WTC11 (cell line): ENCODE measurements at regions not wholly inside any gene's neighbourhood (a gene's known extent, or its start where the extent isn't known, plus 50 kb on each side); places are given as distances from the start of the nearest gene placed in this dataset.

Experiments
- ATAC-seq: fragments of 200-7000 bp; cut with Tn5 transposase; 2 replicates; pipeline ENCODE4 v1.10.0; 2021; ENCODE audit warnings: mild to moderate bottlenecking, moderate library complexity
- CTCF ChIA-PET: fragments of 300-600 bp; sonication (Branson Sonifier 250); formaldehyde crosslinking; loops from one replicate; lab custom pipeline; 2021; ENCODE audit warnings: antibody characterized with exemption; lab: Charles Lee
- POLR2A ChIA-PET: fragments of 350-600 bp; sonication (Branson Sonifier 250); formaldehyde crosslinking; loops from one replicate; lab custom pipeline; 2021; ENCODE audit warnings: antibody characterized with exemption; lab: Charles Lee
- DNase-seq: peaks from one replicate; pipeline ENCODE4 v3.0.0; 2021; ENCODE audit warnings: low spot score
- H3K27ac Mint-ChIP-seq: 2 replicates; pipeline ENCODE4 v1.8.0; 2021; ENCODE audit warnings: mixed read lengths
- H3K27me3 Mint-ChIP-seq: 2 replicates; pipeline ENCODE4 v1.8.0; 2021; ENCODE audit warnings: low read depth, mild to moderate bottlenecking, moderate library complexity, mixed read lengths
- H3K36me3 Mint-ChIP-seq: 2 replicates; pipeline ENCODE4 v1.8.0; 2021; ENCODE audit warnings: mixed read lengths
- H3K4me1 Mint-ChIP-seq: 2 replicates; pipeline ENCODE4 v1.8.0; 2022; ENCODE audit warnings: mixed read lengths
- H3K4me3 Mint-ChIP-seq: 2 replicates; pipeline ENCODE4 v1.8.0; 2021; ENCODE audit warnings: mild to moderate bottlenecking, moderate library complexity, mixed read lengths
- H3K9me3 Mint-ChIP-seq: 2 replicates; pipeline ENCODE4 v1.8.0; 2021; ENCODE audit warnings: mixed read lengths
- ELF4 ChIP-seq: sonication (generic); formaldehyde crosslinking; IDR thresholded peaks from 2 replicates; pipeline ENCODE4 v1.8.1; 2022; ENCODE audit warnings: low read depth, mild to moderate bottlenecking, moderate library complexity, missing genetic modification reagents
- EMX1 ChIP-seq: fragments of 250-450 bp; sonication (Bioruptor Pico); IDR thresholded peaks from 2 replicates; pipeline ENCODE4 v1.8.0; 2021; ENCODE audit warnings: mild to moderate bottlenecking
- GRHL2 ChIP-seq: fragments of 250-450 bp; sonication (Bioruptor Pico); IDR thresholded peaks from 2 replicates; pipeline ENCODE4 v1.8.0; 2022; ENCODE audit warnings: mild to moderate bottlenecking, moderate library complexity; ENCODE audit not compliant: insufficient replicate concordance, severe bottlenecking
- JAZF1 ChIP-seq: fragments of 250-450 bp; sonication (Bioruptor Pico); IDR thresholded peaks from 2 replicates; pipeline ENCODE4 v1.9.0; 2021; ENCODE audit warnings: moderate library complexity, mild to moderate bottlenecking, inconsistent platforms
- MXD4 ChIP-seq: fragments of 250-450 bp; sonication (Bioruptor Pico); IDR thresholded peaks from 2 replicates; pipeline ENCODE4 v1.8.0; 2021; ENCODE audit warnings: mild to moderate bottlenecking, moderate library complexity, borderline replicate concordance
- NFE2L1 ChIP-seq: sonication (generic); formaldehyde crosslinking; IDR thresholded peaks from 2 replicates; pipeline ENCODE4 v1.8.1; 2023; ENCODE audit warnings: missing genetic modification reagents
- PRRX2 ChIP-seq: fragments of 250-450 bp; sonication (Bioruptor Pico); IDR thresholded peaks from 2 replicates; pipeline ENCODE4 v1.8.0; 2021; ENCODE audit warnings: mild to moderate bottlenecking
- RELA ChIP-seq: sonication (generic); formaldehyde crosslinking; IDR thresholded peaks from 2 replicates; pipeline ENCODE4 v1.8.1; 2022; ENCODE audit warnings: missing genetic modification reagents, mild to moderate bottlenecking, borderline replicate concordance
- RORB ChIP-seq: fragments of 250-450 bp; sonication (Bioruptor Pico); IDR thresholded peaks from 2 replicates; pipeline ENCODE4 v1.9.0; 2021; ENCODE audit warnings: mild to moderate bottlenecking
- SMAD3 ChIP-seq: sonication (generic); formaldehyde crosslinking; IDR thresholded peaks from 2 replicates; pipeline ENCODE4 v1.8.0; 2022; ENCODE audit warnings: missing genetic modification reagents, mild to moderate bottlenecking, borderline replicate concordance
- SOX15 ChIP-seq: fragments of 250-450 bp; sonication (Bioruptor Pico); IDR thresholded peaks from 2 replicates; pipeline ENCODE4 v1.9.0; 2021; ENCODE audit warnings: mild to moderate bottlenecking
- SP1 ChIP-seq: sonication (generic); formaldehyde crosslinking; conservative IDR thresholded peaks from 2 replicates; pipeline ENCODE4 v1.8.1; 2022; ENCODE audit warnings: missing genetic modification reagents
- TEAD4 ChIP-seq: sonication (generic); formaldehyde crosslinking; IDR thresholded peaks from 2 replicates; pipeline ENCODE4 v1.8.0; 2022; ENCODE audit warnings: mild to moderate bottlenecking, missing genetic modification reagents
- TP53 ChIP-seq: sonication (generic); formaldehyde crosslinking; IDR thresholded peaks from 2 replicates; pipeline ENCODE4 v1.8.1; 2023; ENCODE audit warnings: mild to moderate bottlenecking, missing genetic modification reagents
- ZNF671 ChIP-seq: fragments of 250-450 bp; sonication (Bioruptor Pico); IDR thresholded peaks from 2 replicates; pipeline ENCODE4 v1.8.0; 2021; ENCODE audit warnings: mild to moderate bottlenecking
- TF ChIP-seq, protein P1 (sequence below): sonication (generic); formaldehyde crosslinking; IDR thresholded peaks from 2 replicates; pipeline ENCODE4 v1.8.1; 2023; ENCODE audit warnings: mild to moderate bottlenecking, moderate library complexity, missing genetic modification reagents
- TF ChIP-seq, protein P2 (sequence below): sonication (generic); formaldehyde crosslinking; IDR thresholded peaks from 2 replicates; pipeline ENCODE4 v1.8.0; 2022; ENCODE audit warnings: mild to moderate bottlenecking, missing genetic modification reagents
- TF ChIP-seq, protein P3 (sequence below): sonication (generic); formaldehyde crosslinking; IDR thresholded peaks from 2 replicates; pipeline ENCODE4 v1.8.1; 2023; ENCODE audit warnings: mild to moderate bottlenecking, missing genetic modification reagents, moderate library complexity
- TF ChIP-seq, protein P4 (sequence below): sonication (generic); formaldehyde crosslinking; IDR thresholded peaks from 2 replicates; pipeline ENCODE4 v1.8.1; 2022; ENCODE audit warnings: missing genetic modification reagents, borderline replicate concordance
- TF ChIP-seq, protein P5 (sequence below): fragments of 250-450 bp; sonication (Bioruptor Pico); IDR thresholded peaks from 2 replicates; pipeline ENCODE4 v1.9.0; 2021; ENCODE audit warnings: mild to moderate bottlenecking
- TF ChIP-seq, protein P6 (sequence below): sonication (generic); formaldehyde crosslinking; IDR thresholded peaks from 2 replicates; pipeline ENCODE4 v1.8.0; 2022; ENCODE audit warnings: mild to moderate bottlenecking, missing genetic modification reagents
- TF ChIP-seq, protein P7 (sequence below): fragments of 250-450 bp; sonication (Bioruptor Pico); IDR thresholded peaks from 2 replicates; pipeline ENCODE4 v1.8.0; 2021; ENCODE audit warnings: mild to moderate bottlenecking
- TF ChIP-seq, protein P8 (sequence below): fragments of 250-450 bp; sonication (Bioruptor Pico); IDR thresholded peaks from 2 replicates; pipeline ENCODE4 v1.9.0; 2021; ENCODE audit warnings: mild to moderate bottlenecking

DNA sequence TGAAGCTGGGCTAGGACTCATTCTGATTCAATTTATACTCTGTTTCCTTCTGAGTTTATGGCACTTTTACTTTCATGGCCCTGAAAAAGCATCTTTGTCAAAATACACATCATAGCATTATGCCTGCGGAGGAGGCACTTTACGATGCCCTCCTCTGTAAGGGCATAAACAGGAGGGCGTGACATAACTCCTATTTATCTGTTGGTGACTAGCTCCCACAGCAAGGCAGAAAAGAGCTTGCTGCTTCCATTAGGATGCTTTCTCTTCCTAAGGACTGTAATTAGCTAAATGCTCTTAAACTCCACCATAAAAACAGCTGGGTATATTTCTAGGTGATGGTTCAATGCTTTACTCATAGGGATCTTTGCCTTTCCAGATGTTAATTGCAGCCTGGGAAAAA lies 315.2 kb upstream of the GHITM start:
- Mint-ChIP-seq H3K9me3 (peaks cover 17% of the 10 kb centered on the region), H3K4me3 (no peak overlapping the region), H3K27ac (no peak overlapping the region), H3K4me1 (no peaks in the 10 kb centered on the region), H3K27me3 (no peaks in the 10 kb centered on the region), H3K36me3 (0 out of 2 replicates have a peak, but pooled peaks cover 2% of the 10 kb centered on the region)
- no peak for DNase-seq
- no peak for ATAC-seq
- CTCF ChIA-PET, result interaction anchor here (1.2 kb wide), 1 partner anchor 47 kb away, joined by 3 read pairs; no protein-coding TSS in a partner anchor
- POLR2A ChIA-PET, result no interaction called here
- TF ChIP-seq, protein P1, sequence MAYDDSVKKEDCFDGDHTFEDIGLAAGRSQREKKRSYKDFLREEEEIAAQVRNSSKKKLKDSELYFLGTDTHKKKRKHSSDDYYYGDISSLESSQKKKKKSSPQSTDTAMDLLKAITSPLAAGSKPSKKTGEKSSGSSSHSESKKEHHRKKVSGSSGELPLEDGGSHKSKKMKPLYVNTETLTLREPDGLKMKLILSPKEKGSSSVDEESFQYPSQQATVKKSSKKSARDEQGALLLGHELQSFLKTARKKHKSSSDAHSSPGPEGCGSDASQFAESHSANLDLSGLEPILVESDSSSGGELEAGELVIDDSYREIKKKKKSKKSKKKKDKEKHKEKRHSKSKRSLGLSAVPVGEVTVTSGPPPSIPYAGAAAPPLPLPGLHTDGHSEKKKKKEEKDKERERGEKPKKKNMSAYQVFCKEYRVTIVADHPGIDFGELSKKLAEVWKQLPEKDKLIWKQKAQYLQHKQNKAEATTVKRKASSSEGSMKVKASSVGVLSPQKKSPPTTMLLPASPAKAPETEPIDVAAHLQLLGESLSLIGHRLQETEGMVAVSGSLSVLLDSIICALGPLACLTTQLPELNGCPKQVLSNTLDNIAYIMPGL (CRISPR knock-in tag), result no peak
- TF ChIP-seq, protein P2, sequence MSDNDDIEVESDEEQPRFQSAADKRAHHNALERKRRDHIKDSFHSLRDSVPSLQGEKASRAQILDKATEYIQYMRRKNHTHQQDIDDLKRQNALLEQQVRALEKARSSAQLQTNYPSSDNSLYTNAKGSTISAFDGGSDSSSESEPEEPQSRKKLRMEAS (CRISPR knock-in tag), result no peak
- TF ChIP-seq, protein P3, sequence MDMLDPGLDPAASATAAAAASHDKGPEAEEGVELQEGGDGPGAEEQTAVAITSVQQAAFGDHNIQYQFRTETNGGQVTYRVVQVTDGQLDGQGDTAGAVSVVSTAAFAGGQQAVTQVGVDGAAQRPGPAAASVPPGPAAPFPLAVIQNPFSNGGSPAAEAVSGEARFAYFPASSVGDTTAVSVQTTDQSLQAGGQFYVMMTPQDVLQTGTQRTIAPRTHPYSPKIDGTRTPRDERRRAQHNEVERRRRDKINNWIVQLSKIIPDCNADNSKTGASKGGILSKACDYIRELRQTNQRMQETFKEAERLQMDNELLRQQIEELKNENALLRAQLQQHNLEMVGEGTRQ (CRISPR knock-in tag), result no peak
- no peak for TF ChIP-seq EMX1
- TF ChIP-seq, protein P4, sequence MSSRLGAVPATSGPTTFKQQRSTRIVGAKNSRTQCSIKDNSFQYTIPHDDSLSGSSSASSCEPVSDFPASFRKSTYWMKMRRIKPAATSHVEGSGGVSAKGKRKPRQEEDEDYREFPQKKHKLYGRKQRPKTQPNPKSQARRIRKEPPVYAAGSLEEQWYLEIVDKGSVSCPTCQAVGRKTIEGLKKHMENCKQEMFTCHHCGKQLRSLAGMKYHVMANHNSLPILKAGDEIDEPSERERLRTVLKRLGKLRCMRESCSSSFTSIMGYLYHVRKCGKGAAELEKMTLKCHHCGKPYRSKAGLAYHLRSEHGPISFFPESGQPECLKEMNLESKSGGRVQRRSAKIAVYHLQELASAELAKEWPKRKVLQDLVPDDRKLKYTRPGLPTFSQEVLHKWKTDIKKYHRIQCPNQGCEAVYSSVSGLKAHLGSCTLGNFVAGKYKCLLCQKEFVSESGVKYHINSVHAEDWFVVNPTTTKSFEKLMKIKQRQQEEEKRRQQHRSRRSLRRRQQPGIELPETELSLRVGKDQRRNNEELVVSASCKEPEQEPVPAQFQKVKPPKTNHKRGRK (CRISPR knock-in tag), result no peak
- TF ChIP-seq RELA (CRISPR knock-in tag), result no peak
- no peak for TF ChIP-seq SOX15 (CRISPR knock-in tag)
- TF ChIP-seq, protein P5, sequence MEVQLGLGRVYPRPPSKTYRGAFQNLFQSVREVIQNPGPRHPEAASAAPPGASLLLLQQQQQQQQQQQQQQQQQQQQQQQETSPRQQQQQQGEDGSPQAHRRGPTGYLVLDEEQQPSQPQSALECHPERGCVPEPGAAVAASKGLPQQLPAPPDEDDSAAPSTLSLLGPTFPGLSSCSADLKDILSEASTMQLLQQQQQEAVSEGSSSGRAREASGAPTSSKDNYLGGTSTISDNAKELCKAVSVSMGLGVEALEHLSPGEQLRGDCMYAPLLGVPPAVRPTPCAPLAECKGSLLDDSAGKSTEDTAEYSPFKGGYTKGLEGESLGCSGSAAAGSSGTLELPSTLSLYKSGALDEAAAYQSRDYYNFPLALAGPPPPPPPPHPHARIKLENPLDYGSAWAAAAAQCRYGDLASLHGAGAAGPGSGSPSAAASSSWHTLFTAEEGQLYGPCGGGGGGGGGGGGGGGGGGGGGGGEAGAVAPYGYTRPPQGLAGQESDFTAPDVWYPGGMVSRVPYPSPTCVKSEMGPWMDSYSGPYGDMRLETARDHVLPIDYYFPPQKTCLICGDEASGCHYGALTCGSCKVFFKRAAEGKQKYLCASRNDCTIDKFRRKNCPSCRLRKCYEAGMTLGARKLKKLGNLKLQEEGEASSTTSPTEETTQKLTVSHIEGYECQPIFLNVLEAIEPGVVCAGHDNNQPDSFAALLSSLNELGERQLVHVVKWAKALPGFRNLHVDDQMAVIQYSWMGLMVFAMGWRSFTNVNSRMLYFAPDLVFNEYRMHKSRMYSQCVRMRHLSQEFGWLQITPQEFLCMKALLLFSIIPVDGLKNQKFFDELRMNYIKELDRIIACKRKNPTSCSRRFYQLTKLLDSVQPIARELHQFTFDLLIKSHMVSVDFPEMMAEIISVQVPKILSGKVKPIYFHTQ (CRISPR knock-in tag), result no peak
- TF ChIP-seq NFE2L1 (CRISPR knock-in tag), result no peak
- TF ChIP-seq, protein P6, sequence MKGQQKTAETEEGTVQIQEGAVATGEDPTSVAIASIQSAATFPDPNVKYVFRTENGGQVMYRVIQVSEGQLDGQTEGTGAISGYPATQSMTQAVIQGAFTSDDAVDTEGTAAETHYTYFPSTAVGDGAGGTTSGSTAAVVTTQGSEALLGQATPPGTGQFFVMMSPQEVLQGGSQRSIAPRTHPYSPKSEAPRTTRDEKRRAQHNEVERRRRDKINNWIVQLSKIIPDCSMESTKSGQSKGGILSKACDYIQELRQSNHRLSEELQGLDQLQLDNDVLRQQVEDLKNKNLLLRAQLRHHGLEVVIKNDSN (CRISPR knock-in tag), result no peak
- TF ChIP-seq ZNF671 (CRISPR knock-in tag), result no peak
- TF ChIP-seq TEAD4 (CRISPR knock-in tag), result no peak
- TF ChIP-seq PRRX2 (CRISPR knock-in tag), result no peak
- no peak for TF ChIP-seq TP53 (CRISPR knock-in tag)
- TF ChIP-seq ELF4 (CRISPR knock-in tag), result no peak
- TF ChIP-seq JAZF1 (CRISPR knock-in tag), result no peak

DNA sequence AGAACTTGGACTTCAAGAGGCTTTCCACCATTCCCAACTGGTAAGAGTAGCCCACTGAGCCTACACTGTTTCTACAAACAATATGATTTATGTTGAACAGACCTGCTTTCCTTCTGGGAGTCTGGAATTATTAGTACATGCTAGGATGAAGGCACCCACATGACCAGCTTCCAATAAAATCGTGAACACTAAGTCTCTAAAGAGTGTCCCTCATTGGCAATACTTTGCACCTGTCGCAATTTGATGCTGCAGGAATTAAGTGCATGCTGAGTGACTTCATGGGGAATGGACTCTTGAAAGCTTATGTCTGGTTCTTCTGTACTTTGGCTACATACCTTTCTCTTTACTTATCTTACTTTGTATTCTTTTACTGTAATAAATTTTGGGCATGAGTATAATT lies 305.2 kb upstream of the GHITM start:
- ATAC-seq, result no peak
- Mint-ChIP-seq H3K9me3 (peaks cover 4% of the 10 kb centered on the region), H3K4me3 (no peak overlapping the region), H3K4me1 (no peaks in the 10 kb centered on the region), H3K27me3 (no peaks in the 10 kb centered on the region), H3K36me3 (no peaks in the 10 kb centered on the region), H3K27ac (no peak overlapping the region)
- CTCF ChIA-PET, result no interaction called here
- POLR2A ChIA-PET, result no interaction called here
- no peak for DNase-seq
- TF ChIP-seq, protein P7, sequence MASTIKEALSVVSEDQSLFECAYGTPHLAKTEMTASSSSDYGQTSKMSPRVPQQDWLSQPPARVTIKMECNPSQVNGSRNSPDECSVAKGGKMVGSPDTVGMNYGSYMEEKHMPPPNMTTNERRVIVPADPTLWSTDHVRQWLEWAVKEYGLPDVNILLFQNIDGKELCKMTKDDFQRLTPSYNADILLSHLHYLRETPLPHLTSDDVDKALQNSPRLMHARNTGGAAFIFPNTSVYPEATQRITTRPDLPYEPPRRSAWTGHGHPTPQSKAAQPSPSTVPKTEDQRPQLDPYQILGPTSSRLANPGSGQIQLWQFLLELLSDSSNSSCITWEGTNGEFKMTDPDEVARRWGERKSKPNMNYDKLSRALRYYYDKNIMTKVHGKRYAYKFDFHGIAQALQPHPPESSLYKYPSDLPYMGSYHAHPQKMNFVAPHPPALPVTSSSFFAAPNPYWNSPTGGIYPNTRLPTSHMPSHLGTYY (CRISPR knock-in tag), result no peak
- TF ChIP-seq RORB (no peak), SP1 (CRISPR knock-in tag) (no peak), SMAD3 (CRISPR knock-in tag) (no peak), GRHL2 (CRISPR knock-in tag) (no peak), PRRX2 (CRISPR knock-in tag) (no peak), SOX15 (CRISPR knock-in tag) (no peak), MXD4 (no peak)
- TF ChIP-seq, protein P1 (CRISPR knock-in tag), result no peak
- TF ChIP-seq, protein P8, sequence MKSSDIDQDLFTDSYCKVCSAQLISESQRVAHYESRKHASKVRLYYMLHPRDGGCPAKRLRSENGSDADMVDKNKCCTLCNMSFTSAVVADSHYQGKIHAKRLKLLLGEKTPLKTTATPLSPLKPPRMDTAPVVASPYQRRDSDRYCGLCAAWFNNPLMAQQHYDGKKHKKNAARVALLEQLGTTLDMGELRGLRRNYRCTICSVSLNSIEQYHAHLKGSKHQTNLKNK (CRISPR knock-in tag), result no peak
